Urothelium cell line (cell line): ENCODE measurements at regions not wholly inside any gene's neighbourhood (a gene's known extent, or its start where the extent isn't known, plus 50 kb on each side); places are given as distances from the start of the nearest gene placed in this dataset.
A peak's percentile ranks its signal among the peaks of the same experiment; 100 is the strongest.
"Not testable (repeated sequence)": the region's sequence is repeated elsewhere in the genome, so short reads cannot be mapped to it uniquely, and the experiment has no call there.

Experiments used
- DNase-seq: peaks from one replicate; pipeline ENCODE4 v3.0.0; 2011; ENCODE audit warnings: low spot score, mixed read lengths
- FAIRE-seq: peaks from 2 replicates; lab custom pipeline; 2011; peaks lifted over from hg19 to GRCh38; lab: Jason Lieb, UNC

GRCh38 chr1:115458426-115459114 is 120.5 kb upstream of the NGF start:
- peak; percentile 35 for FAIRE-seq

GRCh38 chr1:115457289-115457688 is 119.2 kb upstream of the NGF start:
- no peak for FAIRE-seq
- no peak for DNase-seq

More at GRCh38 chr1:115458426-115459114, 120.5 kb upstream of the NGF start:
- no peak for DNase-seq

- FAIRE-seq (peak; percentile 94), DNase-seq (no peak)
Measured at GRCh38 chr1:115456441-115456961, 118.5 kb upstream of the NGF start.

GRCh38 chr1:115454837-115455511 is 116.9 kb upstream of the NGF start:
- FAIRE-seq (no peak), DNase-seq (no peak)

GRCh38 chr1:115453666-115454065 is 115.6 kb upstream of the NGF start:
- FAIRE-seq (no peak), DNase-seq (no peak)

- DNase-seq = no peak
- FAIRE-seq = peak; percentile 13
Measured at GRCh38 chr1:115452600-115453329, 114.7 kb upstream of the NGF start.

- no peak for DNase-seq
- no peak for FAIRE-seq
Measured at GRCh38 chr1:115450501-115451040, 112.5 kb upstream of the NGF start.

GRCh38 chr1:115448282-115449044 is 110.4 kb upstream of the NGF start:
- no peak for FAIRE-seq
- DNase-seq = no peak

- no peak for DNase-seq
Measured at GRCh38 chr1:115447672-115448071, 109.6 kb upstream of the NGF start.

GRCh38 chr1:115445090-115445489 is 107.0 kb upstream of the NGF start:
- no peak for FAIRE-seq
- DNase-seq = no peak

More at GRCh38 chr1:115447672-115448071, 109.6 kb upstream of the NGF start:
- FAIRE-seq = no peak

- no peak for DNase-seq
- FAIRE-seq = no peak
Measured at GRCh38 chr1:115440733-115441132, 102.7 kb upstream of the NGF start.

GRCh38 chr1:115439520-115439919 is 101.5 kb upstream of the NGF start:
- not testable (repeated sequence) for FAIRE-seq, DNase-seq

GRCh38 chr1:115437196-115437595 is 99.1 kb upstream of the NGF start:
- no peak for FAIRE-seq
- DNase-seq = no peak

- no peak for DNase-seq
- FAIRE-seq = no peak
Measured at GRCh38 chr1:115436596-115436995, 98.5 kb upstream of the NGF start.

GRCh38 chr1:115433483-115433882 is 95.4 kb upstream of the NGF start:
- DNase-seq (no peak), FAIRE-seq (no peak)

GRCh38 chr1:115432061-115432460 is 94.0 kb upstream of the NGF start:
- no peak for FAIRE-seq
- no peak for DNase-seq

GRCh38 chr1:115430441-115431158 is 92.6 kb upstream of the NGF start:
- FAIRE-seq = peak; percentile 87
- DNase-seq = peak; percentile 90

GRCh38 chr1:115429884-115430283 is 91.8 kb upstream of the NGF start:
- FAIRE-seq = no peak
- no peak for DNase-seq

- FAIRE-seq = no peak
Measured at GRCh38 chr1:115429241-115429640, 91.2 kb upstream of the NGF start.

GRCh38 chr1:115428676-115429075 is 90.6 kb upstream of the NGF start:
- FAIRE-seq (no peak), DNase-seq (no peak)

More at GRCh38 chr1:115429241-115429640, 91.2 kb upstream of the NGF start:
- no peak for DNase-seq
